HG02973 (cell line): ENCODE measurements at regions not wholly inside any gene's neighbourhood (a gene's known extent, or its start where the extent isn't known, plus 50 kb on each side); places are given as distances from the start of the nearest gene placed in this dataset.

Source experiments
- ATAC-seq: cut with Tn5 transposase; IDR thresholded peaks from one replicate; pipeline ENCODE4 v1.9.1; 2021; ENCODE audit warnings: moderate library complexity; ENCODE audit not compliant: unreplicated experiment

DNA sequence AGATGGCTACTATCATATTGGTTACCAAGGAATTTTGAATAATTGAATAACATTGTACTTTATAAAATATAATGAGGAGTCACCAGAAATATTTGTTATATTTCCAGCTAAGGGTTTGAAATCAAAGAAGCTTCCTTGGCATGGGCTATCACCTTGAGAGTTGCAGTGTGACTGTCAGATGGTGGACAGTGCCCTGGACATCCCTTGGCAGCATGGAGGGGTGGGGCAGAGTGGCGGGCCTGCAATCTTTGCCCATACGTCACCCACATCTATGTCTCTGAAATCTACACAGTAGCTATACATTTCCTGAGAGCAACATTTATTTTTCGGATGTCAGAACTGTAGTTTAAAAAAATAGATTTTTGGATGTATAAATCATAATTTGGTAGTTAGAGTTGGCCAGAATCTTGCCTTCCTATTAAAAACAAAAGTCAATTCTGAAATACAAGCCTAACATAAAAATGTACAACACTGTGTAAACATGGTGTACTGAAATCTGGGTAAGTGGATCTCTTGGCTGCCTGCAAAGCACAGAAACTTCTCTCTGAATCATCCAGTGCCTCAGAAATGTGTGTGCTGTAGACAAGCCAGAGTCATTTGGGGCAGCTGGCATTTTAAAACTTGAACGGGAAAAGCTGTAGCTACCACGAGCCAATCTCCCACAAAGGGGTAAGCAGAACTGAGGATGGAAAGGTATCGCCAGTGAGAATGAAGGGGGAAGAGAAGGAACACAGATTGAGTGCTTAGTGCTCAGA lies 124.2 kb upstream of the ARHGAP28 start:
- no peak for ATAC-seq

DNA sequence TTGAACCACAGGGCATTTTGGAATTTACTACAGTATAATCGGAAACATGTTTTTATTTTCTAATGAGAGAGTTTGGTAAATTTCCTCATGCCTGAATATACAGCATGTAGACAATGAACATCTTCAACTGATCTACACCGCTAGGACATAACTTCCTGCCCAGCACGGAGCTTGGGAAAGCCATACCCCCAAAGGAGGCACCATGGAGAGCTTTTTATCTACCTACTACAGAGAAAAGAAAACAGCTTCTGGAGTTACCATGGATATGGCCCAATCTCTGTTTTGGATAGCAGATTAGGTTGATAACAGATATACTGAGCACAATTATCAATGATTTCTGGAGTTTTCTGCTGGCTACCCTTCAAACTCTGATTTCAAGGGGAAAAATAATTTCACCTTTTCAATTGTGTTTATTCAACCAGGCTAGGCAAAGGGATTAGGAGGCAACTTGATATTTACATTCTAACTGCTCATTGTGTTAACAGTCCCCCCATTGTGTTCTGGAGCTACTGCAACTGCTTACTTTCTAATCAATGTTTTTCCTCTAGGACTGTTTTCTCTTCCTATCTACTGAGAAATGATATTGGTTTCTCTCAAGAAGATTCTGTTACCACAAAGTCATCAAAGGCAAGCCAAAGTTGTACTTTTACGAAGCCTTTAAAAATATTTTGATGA lies 123.0 kb upstream of the ARHGAP28 start:
- ATAC-seq = no peak

DNA sequence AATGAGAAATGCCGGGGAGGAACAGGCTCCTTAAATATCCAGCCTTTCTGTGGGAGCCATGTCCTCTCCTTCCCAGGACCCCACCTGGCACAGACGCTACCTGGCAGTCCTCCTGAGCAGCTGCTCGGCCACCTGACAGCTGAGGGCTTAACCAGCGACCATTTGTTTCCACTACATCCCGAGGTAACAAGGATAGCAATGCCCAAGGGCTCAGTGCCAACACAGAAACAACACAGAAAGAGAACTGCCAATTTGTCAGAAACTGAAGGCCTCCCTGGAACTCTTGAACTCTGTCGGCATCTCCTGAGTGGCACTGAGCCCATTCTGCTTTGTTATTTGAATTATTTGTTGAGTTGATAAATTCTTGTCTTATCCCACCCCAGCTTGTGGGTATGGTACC lies 122.2 kb upstream of the ARHGAP28 start:
- no peak for ATAC-seq

- no peak for ATAC-seq
Measured at GRCh38 chr18:6609666-6610264, 119.8 kb upstream of the ARHGAP28 start.

GRCh38 chr18:6610466-6610865 lies 119.0 kb upstream of the ARHGAP28 start:
- ATAC-seq = no peak

DNA sequence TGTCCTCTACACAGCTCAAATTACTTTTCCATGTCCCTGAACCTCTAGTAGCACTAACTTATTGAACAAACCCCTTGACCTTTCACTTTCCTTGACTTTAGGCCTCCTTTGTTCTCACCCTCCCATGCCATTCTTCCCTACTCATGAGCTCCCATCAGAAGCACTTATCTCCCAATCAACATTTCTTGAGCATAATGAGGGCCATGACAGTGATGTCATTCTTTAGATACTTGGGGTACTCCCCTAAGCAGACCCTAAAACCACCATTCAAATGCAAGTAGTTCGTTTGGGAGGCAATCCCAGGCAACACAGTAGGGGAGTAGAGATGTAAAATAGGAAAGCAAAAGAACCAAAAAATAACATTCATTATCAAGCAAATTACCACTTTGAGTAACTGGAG lies 115.9 kb upstream of the ARHGAP28 start:
- ATAC-seq = no peak

GRCh38 chr18:6614952-6615351 lies 114.6 kb upstream of the ARHGAP28 start:
- ATAC-seq = no peak

DNA sequence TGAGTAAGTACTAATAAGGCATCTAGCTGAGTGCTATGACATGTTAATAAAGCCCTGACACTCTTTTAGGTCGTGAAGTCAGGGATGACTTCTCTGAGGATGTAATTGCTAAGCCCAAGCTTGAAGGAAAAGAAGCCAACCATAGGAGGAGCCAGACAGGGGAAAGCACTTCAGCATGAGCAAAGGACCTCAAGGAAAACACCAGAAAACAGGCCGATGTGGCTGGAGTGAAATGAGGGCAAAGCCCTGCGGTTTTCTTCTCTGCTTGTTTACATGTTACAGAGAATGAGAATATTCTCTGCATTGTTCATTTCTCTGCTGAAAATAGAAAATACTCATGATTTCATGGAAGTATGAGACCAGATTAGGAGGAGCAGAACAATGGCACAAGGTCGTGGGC lies 112.5 kb upstream of the ARHGAP28 start:
- ATAC-seq = no peak

- no peak for ATAC-seq
Measured at GRCh38 chr18:6621437-6621836, 108.1 kb upstream of the ARHGAP28 start.

GRCh38 chr18:6623278-6623677 lies 106.2 kb upstream of the ARHGAP28 start:
- no peak for ATAC-seq

DNA sequence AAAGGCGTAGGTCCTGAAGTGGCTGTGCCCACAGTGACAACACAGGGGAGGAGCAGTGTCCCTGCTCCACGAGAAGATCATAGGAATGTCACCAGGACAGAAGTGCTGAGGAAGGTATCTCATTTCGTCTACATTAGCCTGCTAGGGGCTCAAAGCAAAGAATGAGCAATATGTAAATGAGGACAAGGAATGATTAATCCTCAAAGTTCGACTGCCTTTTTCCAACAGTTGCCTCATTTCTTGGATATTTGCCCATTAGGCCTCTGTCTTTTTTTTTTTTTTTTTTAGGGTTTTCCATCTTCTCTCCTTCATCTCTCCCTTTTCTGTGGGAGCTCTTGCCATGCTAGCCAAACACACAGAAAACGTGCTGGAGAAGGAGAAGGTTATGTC lies 105.2 kb upstream of the ARHGAP28 start:
- no peak for ATAC-seq

GRCh38 chr18:6624661-6625311 lies 104.7 kb upstream of the ARHGAP28 start:
- no peak for ATAC-seq

DNA sequence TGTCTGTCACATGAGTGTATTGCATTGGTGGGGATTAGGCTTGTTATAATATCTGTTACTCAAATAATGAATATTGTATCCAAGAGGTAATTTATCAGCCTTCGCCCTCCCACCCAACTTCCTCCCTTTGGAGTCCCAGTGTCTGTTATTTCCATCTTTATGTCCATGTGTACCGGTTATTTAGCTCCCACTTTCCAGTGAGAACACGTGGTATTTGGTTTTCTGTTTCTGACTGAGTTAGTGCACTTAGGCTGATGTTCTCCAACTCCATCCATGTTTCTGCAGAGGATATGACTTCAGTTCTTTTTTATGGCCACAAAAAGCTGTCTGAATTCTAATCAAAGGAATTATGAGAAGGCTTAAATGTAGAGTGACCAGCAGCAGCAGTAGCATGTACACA lies 104.0 kb upstream of the ARHGAP28 start:
- ATAC-seq = no peak

GRCh38 chr18:6626457-6626856 lies 103.1 kb upstream of the ARHGAP28 start:
- no peak for ATAC-seq

DNA sequence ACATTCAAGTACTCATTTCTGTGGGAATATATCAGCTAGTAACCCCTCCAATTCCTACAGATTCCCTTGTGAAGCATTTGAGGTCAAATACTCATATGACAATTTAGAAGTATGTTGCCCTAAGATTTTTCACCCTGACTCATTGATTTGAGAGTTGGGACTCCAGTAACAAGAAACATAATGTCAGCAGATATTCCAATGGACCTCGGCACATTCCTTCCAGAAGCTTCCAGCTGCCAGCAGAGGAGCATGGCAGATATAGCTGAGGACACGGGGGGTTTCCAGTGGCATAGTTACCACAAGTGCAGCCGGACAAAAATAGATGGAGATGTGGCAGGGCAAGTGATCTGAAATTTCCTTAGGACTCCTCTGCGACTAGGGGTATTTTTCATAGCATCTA lies 101.9 kb upstream of the ARHGAP28 start:
- ATAC-seq = no peak

DNA sequence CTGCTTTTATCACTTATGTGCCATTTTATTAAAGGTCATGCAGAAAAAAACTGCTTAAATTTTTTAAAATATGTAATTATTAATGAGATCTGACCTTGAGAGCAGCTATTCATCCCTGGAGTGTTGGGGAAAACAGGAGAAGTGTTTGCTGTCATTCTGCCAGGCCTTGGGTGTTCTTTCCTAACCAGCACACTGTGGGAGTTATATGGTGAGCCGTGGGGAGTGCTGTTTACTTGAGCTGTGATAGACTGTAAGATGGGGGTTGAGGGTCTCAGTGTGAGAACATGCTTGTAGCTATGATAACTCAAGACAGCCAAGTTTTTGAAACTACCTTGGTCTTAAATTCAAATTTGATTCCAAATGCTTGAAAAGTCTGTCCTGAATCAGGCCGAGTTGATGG lies 101.3 kb upstream of the ARHGAP28 start:
- ATAC-seq = no peak

- no peak for ATAC-seq
Measured at GRCh38 chr18:6629635-6630140, 99.8 kb upstream of the ARHGAP28 start.

GRCh38 chr18:6633310-6633709 lies 96.2 kb upstream of the ARHGAP28 start:
- ATAC-seq = no peak

DNA sequence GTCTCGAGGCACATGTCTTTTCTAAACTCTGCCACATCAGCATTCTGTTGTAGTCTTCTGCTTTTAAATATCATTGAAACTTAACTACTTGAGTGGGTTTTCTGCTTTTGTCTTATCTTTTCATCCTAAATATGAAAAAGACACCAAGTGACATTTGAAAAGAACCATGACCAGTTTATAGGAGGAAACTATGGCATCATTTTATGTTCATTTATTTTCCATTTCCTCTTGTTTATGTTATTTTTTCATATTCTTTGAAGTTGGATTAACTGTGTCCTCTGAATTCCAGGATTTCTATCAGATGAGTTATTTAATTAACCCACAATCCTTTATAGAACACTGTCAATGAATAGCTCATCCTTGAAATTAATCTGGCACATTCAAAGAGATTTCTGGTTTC lies 93.4 kb upstream of the ARHGAP28 start:
- no peak for ATAC-seq

- ATAC-seq = no peak
Measured at GRCh38 chr18:6638447-6638846, 91.1 kb upstream of the ARHGAP28 start.

DNA sequence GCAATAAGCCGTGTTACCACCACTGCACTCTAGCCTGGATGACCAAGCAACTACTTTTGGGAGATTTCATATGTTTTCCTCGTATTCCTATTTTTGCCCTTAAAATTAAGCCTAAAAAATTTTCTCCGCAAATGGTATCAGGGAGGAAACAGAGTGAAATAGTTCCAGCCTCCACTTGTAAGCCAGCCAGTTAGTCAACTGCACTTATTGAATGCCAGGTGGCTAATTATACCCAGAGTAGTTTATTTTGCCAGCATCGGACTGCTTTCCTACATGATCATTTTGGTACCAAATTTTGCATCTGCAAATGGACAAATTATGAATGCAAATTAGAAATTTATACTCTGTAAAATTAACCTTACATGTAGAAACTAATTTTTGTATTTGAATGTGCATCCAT lies 90.2 kb upstream of the ARHGAP28 start:
- ATAC-seq = no peak
